DND-41 (cell line): ENCODE measurements at regions not wholly inside any gene's neighbourhood (a gene's known extent, or its start where the extent isn't known, plus 50 kb on each side); places are given as distances from the start of the nearest gene placed in this dataset.

Source experiments
- ATAC-seq: fragments of 200-7000 bp; cut with Tn5 transposase; 3 replicates; pipeline ENCODE4 v1.9.1; 2021; ENCODE audit warnings: low read depth; ENCODE audit not compliant: insufficient read depth
- DNase-seq: peaks from one replicate; pipeline ENCODE4 v3.0.0-alpha.2; 2020
- H2AFZ ChIP-seq: 2 replicates; pipeline ENCODE4 v1.6.0; 2012; ENCODE audit warnings: low read depth, low read length
- H3K27ac ChIP-seq: 2 replicates; pipeline ENCODE4 v1.5.1; 2012; ENCODE audit warnings: low read length, inconsistent platforms
- H3K27me3 ChIP-seq: fragments of 200-600 bp; sonication (generic); 2 replicates; pipeline ENCODE4 v1.6.0; 2012; ENCODE audit warnings: low read length, mild to moderate bottlenecking, inconsistent platforms; ENCODE audit not compliant: insufficient read depth, poor library complexity
- H3K36me3 ChIP-seq: 2 replicates; pipeline ENCODE4 v1.5.1; 2012; ENCODE audit warnings: low read length, inconsistent platforms; ENCODE audit not compliant: insufficient read depth
- H3K4me1 ChIP-seq: 2 replicates; pipeline ENCODE4 v1.5.1; 2012; ENCODE audit warnings: mild to moderate bottlenecking, low read length; ENCODE audit not compliant: insufficient read depth
- H3K4me2 ChIP-seq: 2 replicates; pipeline ENCODE4 v1.6.0; 2012; ENCODE audit warnings: mild to moderate bottlenecking, moderate library complexity, low read length, inconsistent platforms; ENCODE audit not compliant: insufficient read depth
- H3K4me3 ChIP-seq, 2 experiments: fragments of 200-600 bp in 1 of 2; shearing (Covaris generic) in 1 of 2; 2 replicates each; pipeline ENCODE4 v1.5.1; 2012 to 2016; ENCODE audit warnings: inconsistent platforms in 2 of 2, low read length in 2 of 2, mild to moderate bottlenecking in 2 of 2, low read depth in 1 of 2, moderate library complexity in 1 of 2
- H3K79me2 ChIP-seq: 2 replicates; pipeline ENCODE4 v1.6.0; 2012; ENCODE audit warnings: low read length, inconsistent platforms; ENCODE audit not compliant: insufficient read depth
- H3K9ac ChIP-seq: 2 replicates; pipeline ENCODE4 v1.6.0; 2012; ENCODE audit warnings: low read depth, mild to moderate bottlenecking, inconsistent platforms, low read length, moderate library complexity
- H3K9me3 ChIP-seq: 2 replicates; pipeline ENCODE4 v1.5.1; 2012; ENCODE audit warnings: low read length, moderate library complexity, mild to moderate bottlenecking, inconsistent platforms; ENCODE audit not compliant: insufficient read depth, severe bottlenecking
- H4K20me1 ChIP-seq: 2 replicates; pipeline ENCODE4 v1.6.0; 2012; ENCODE audit warnings: low read length; ENCODE audit not compliant: insufficient read depth
- EZH2 ChIP-seq: IDR thresholded peaks from 3 replicates; pipeline ENCODE4 v1.6.1; 2012; ENCODE audit warnings: borderline replicate concordance, low read depth, mild to moderate bottlenecking, moderate library complexity, low read length, inconsistent platforms; ENCODE audit not compliant: severe bottlenecking
- TF ChIP-seq, protein P1 (sequence below): IDR thresholded peaks from 2 replicates; pipeline ENCODE4 v1.5.1; 2012; ENCODE audit warnings: borderline replicate concordance, low read length, moderate library complexity, mild to moderate bottlenecking; ENCODE audit not compliant: poor library complexity, severe bottlenecking; ENCODE audit errors: extremely low read depth

- Histone ChIP-seq H3K4me2 (no peak overlapping the region), H3K4me3 (no peak overlapping the region), H3K36me3 (no peaks in the 10 kb centered on the region), H3K9ac (no peak overlapping the region), H3K27ac (no peak overlapping the region), H3K27me3 (no peaks in the 10 kb centered on the region), H4K20me1 (no peaks in the 10 kb centered on the region), H3K9me3 (peaks cover 3% of the 10 kb centered on the region), H3K79me2 (no peaks in the 10 kb centered on the region), H2AFZ (no peak overlapping the region), H3K4me1 (no peaks in the 10 kb centered on the region)
- no peak for TF ChIP-seq EZH2
- TF ChIP-seq, protein P1, sequence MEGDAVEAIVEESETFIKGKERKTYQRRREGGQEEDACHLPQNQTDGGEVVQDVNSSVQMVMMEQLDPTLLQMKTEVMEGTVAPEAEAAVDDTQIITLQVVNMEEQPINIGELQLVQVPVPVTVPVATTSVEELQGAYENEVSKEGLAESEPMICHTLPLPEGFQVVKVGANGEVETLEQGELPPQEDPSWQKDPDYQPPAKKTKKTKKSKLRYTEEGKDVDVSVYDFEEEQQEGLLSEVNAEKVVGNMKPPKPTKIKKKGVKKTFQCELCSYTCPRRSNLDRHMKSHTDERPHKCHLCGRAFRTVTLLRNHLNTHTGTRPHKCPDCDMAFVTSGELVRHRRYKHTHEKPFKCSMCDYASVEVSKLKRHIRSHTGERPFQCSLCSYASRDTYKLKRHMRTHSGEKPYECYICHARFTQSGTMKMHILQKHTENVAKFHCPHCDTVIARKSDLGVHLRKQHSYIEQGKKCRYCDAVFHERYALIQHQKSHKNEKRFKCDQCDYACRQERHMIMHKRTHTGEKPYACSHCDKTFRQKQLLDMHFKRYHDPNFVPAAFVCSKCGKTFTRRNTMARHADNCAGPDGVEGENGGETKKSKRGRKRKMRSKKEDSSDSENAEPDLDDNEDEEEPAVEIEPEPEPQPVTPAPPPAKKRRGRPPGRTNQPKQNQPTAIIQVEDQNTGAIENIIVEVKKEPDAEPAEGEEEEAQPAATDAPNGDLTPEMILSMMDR: no peak
- DNase-seq (no peak), ATAC-seq (no peak)
These were observed 244.8 kb downstream of the IPO8 start for GRCh38 chr12:30450872-30451271.

- Histone ChIP-seq H3K27me3 (no peaks in the 10 kb centered on the region), H3K36me3 (no peaks in the 10 kb centered on the region), H3K79me2 (no peaks in the 10 kb centered on the region), H3K9me3 (peaks cover 3% of the 10 kb centered on the region), H3K9ac (no peak overlapping the region), H3K4me3 (no peak overlapping the region), H2AFZ (no peak overlapping the region), H3K4me2 (no peak overlapping the region), H4K20me1 (no peaks in the 10 kb centered on the region), H3K4me1 (no peaks in the 10 kb centered on the region), H3K27ac (no peak overlapping the region)
- ATAC-seq (no peak), DNase-seq (no peak)
- TF ChIP-seq, protein P1: no peak
- no peak for TF ChIP-seq EZH2
These were observed 245.4 kb downstream of the IPO8 start for GRCh38 chr12:30450226-30450625.

GRCh38 chr12:30448038-30448437, 247.6 kb downstream of the IPO8 start:
- H3K4me1 ChIP-seq: no peaks in the 10 kb centered on the region
- no peak overlapping the region for H3K4me2 ChIP-seq
- DNase-seq (no peak), ATAC-seq (no peak)
- H4K20me1 ChIP-seq: no peaks in the 10 kb centered on the region
- H3K9me3 ChIP-seq: peaks cover 3% of the 10 kb centered on the region
- H2AFZ ChIP-seq: no peak overlapping the region
- no peaks in the 10 kb centered on the region for H3K36me3 ChIP-seq
- TF ChIP-seq, protein P1: no peak
- TF ChIP-seq EZH2: no peak
- no peak overlapping the region for H3K4me3 ChIP-seq
- no peaks in the 10 kb centered on the region for H3K79me2 ChIP-seq
- H3K27me3 ChIP-seq: no peaks in the 10 kb centered on the region
- no peak overlapping the region for H3K27ac ChIP-seq
- H3K9ac ChIP-seq: no peak overlapping the region
